WTC11 (cell line): ENCODE measurements at regions not wholly inside any gene's neighbourhood (a gene's known extent, or its start where the extent isn't known, plus 50 kb on each side); places are given as distances from the start of the nearest gene placed in this dataset.

Experiments
- CREB1 ChIP-seq: sonication (generic); formaldehyde crosslinking; IDR thresholded peaks from 2 replicates; pipeline ENCODE4 v1.8.0; 2023; ENCODE audit warnings: mild to moderate bottlenecking, missing genetic modification reagents
- SP1 ChIP-seq: sonication (generic); formaldehyde crosslinking; conservative IDR thresholded peaks from 2 replicates; pipeline ENCODE4 v1.8.1; 2022; ENCODE audit warnings: missing genetic modification reagents
- ZNF138 ChIP-seq: sonication (generic); formaldehyde crosslinking; conservative IDR thresholded peaks from 2 replicates; pipeline ENCODE4 v1.8.1; 2022; ENCODE audit warnings: mild to moderate bottlenecking, moderate library complexity, missing genetic modification reagents
- TF ChIP-seq, protein P1 (sequence below): sonication (generic); formaldehyde crosslinking; IDR thresholded peaks from 2 replicates; pipeline ENCODE4 v1.8.1; 2023; ENCODE audit warnings: mild to moderate bottlenecking, missing genetic modification reagents
- TF ChIP-seq, protein P2 (sequence below): sonication (generic); formaldehyde crosslinking; IDR thresholded peaks from 2 replicates; pipeline ENCODE4 v1.8.1; 2022; ENCODE audit warnings: mild to moderate bottlenecking, missing genetic modification reagents, moderate library complexity, borderline replicate concordance
- TF ChIP-seq, protein P3 (sequence below): fragments of 200-600 bp; IDR thresholded peaks from 2 replicates; pipeline ENCODE4 v1.8.0; 2022; ENCODE audit warnings: antibody characterized with exemption
- TF ChIP-seq, protein P4 (sequence below): sonication (generic); formaldehyde crosslinking; IDR thresholded peaks from 2 replicates; pipeline ENCODE4 v1.8.0; 2022; ENCODE audit warnings: mild to moderate bottlenecking, missing genetic modification reagents
- TF ChIP-seq, protein P5 (sequence below): sonication (generic); formaldehyde crosslinking; IDR thresholded peaks from 2 replicates; pipeline ENCODE4 v1.8.0; 2022; ENCODE audit warnings: mild to moderate bottlenecking, missing genetic modification reagents

DNA sequence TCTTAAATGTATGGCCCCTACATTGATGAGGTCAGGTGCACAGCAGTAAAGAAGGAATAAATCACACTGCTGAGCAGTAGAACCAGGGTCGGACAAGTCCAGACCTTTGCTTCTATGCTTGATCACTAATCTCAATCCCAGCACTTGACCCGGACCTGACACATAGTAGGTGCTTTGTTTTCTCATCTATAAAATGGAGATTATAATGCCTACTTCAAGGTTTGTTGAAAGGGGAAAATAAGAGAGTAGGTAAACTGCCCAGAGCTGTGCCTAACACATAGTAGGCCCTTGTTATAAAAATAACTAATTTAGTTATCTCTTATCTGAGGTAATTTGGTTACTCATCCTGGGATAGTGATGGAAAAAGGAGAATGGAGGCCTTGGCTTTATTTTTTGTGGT lies 125.0 kb downstream of the RXFP2 start:
- TF ChIP-seq, protein P1, sequence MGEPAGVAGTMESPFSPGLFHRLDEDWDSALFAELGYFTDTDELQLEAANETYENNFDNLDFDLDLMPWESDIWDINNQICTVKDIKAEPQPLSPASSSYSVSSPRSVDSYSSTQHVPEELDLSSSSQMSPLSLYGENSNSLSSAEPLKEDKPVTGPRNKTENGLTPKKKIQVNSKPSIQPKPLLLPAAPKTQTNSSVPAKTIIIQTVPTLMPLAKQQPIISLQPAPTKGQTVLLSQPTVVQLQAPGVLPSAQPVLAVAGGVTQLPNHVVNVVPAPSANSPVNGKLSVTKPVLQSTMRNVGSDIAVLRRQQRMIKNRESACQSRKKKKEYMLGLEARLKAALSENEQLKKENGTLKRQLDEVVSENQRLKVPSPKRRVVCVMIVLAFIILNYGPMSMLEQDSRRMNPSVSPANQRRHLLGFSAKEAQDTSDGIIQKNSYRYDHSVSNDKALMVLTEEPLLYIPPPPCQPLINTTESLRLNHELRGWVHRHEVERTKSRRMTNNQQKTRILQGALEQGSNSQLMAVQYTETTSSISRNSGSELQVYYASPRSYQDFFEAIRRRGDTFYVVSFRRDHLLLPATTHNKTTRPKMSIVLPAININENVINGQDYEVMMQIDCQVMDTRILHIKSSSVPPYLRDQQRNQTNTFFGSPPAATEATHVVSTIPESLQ (CRISPR knock-in tag): no peak
- TF ChIP-seq, protein P2, sequence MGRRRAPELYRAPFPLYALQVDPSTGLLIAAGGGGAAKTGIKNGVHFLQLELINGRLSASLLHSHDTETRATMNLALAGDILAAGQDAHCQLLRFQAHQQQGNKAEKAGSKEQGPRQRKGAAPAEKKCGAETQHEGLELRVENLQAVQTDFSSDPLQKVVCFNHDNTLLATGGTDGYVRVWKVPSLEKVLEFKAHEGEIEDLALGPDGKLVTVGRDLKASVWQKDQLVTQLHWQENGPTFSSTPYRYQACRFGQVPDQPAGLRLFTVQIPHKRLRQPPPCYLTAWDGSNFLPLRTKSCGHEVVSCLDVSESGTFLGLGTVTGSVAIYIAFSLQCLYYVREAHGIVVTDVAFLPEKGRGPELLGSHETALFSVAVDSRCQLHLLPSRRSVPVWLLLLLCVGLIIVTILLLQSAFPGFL: no peak
- TF ChIP-seq, protein P3, sequence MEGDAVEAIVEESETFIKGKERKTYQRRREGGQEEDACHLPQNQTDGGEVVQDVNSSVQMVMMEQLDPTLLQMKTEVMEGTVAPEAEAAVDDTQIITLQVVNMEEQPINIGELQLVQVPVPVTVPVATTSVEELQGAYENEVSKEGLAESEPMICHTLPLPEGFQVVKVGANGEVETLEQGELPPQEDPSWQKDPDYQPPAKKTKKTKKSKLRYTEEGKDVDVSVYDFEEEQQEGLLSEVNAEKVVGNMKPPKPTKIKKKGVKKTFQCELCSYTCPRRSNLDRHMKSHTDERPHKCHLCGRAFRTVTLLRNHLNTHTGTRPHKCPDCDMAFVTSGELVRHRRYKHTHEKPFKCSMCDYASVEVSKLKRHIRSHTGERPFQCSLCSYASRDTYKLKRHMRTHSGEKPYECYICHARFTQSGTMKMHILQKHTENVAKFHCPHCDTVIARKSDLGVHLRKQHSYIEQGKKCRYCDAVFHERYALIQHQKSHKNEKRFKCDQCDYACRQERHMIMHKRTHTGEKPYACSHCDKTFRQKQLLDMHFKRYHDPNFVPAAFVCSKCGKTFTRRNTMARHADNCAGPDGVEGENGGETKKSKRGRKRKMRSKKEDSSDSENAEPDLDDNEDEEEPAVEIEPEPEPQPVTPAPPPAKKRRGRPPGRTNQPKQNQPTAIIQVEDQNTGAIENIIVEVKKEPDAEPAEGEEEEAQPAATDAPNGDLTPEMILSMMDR: no peak
- TF ChIP-seq, protein P4, sequence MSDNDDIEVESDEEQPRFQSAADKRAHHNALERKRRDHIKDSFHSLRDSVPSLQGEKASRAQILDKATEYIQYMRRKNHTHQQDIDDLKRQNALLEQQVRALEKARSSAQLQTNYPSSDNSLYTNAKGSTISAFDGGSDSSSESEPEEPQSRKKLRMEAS (CRISPR knock-in tag): no peak
- TF ChIP-seq ZNF138: no peak
- TF ChIP-seq SP1 (CRISPR knock-in tag): no peak
- TF ChIP-seq, protein P5, sequence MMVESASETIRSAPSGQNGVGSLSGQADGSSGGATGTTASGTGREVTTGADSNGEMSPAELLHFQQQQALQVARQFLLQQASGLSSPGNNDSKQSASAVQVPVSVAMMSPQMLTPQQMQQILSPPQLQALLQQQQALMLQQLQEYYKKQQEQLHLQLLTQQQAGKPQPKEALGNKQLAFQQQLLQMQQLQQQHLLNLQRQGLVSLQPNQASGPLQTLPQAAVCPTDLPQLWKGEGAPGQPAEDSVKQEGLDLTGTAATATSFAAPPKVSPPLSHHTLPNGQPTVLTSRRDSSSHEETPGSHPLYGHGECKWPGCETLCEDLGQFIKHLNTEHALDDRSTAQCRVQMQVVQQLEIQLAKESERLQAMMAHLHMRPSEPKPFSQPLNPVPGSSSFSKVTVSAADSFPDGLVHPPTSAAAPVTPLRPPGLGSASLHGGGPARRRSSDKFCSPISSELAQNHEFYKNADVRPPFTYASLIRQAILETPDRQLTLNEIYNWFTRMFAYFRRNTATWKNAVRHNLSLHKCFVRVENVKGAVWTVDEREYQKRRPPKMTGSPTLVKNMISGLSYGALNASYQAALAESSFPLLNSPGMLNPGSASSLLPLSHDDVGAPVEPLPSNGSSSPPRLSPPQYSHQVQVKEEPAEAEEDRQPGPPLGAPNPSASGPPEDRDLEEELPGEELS (CRISPR knock-in tag): no peak
- TF ChIP-seq CREB1: no peak
